Gastrocnemius medialis (tissue), 4 donors: ENCODE measurements at regions not wholly inside any gene's neighbourhood (a gene's known extent, or its start where the extent isn't known, plus 50 kb on each side); places are given as distances from the start of the nearest gene placed in this dataset.

Experiments
- ATAC-seq, 2 donors: fragments of 150-250 bp; one replicate each; pipeline ENCODE4 v1.9.1; 2016
- DNase-seq, 2 donors: peaks; one replicate each; pipeline ENCODE4 v3.0.0-alpha.2; 2019
- H3K27ac ChIP-seq, 4 donors: fragments of 200-600 bp; sonication (generic); 1 replicate in 1 of 4; 2 replicates in 3 of 4; pipeline ENCODE4 v1.5.1; 2016 to 2018; ENCODE audit warnings: mild to moderate bottlenecking in 2 of 4, moderate library complexity in 1 of 4
- H3K27me3 ChIP-seq, 3 donors: fragments of 200-600 bp; sonication (generic) in 2 of 3; 1 replicate in 1 of 3; 2 replicates in 2 of 3; pipeline versions ENCODE4 v1.5.1 to v1.6.0; 2016 to 2019; ENCODE audit warnings: mild to moderate bottlenecking in 1 of 3, moderate library complexity in 1 of 3
- H3K36me3 ChIP-seq, 2 donors: fragments of 200-600 bp; sonication (generic) in 1 of 2; one replicate each; pipeline ENCODE4 v1.5.1; 2017 to 2018
- H3K4me1 ChIP-seq, 2 donors: fragments of 200-600 bp; sonication (generic) in 1 of 2; one replicate each; pipeline ENCODE4 v1.5.1; 2016 to 2017; ENCODE audit warnings: mild to moderate bottlenecking in 2 of 2
- H3K4me3 ChIP-seq, 4 donors: fragments of 200-600 bp; sonication (generic) in 3 of 4; 1 replicate in 1 of 4; 2 replicates in 3 of 4; pipeline ENCODE4 v1.5.1; 2016 to 2019; ENCODE audit warnings: mild to moderate bottlenecking in 2 of 4
- H3K9me3 ChIP-seq, 3 donors: fragments of 200-600 bp; sonication (generic) in 2 of 3; 1 replicate in 1 of 3; 2 replicates in 2 of 3; pipeline ENCODE4 v1.5.1; 2016 to 2019
- CTCF ChIP-seq, 5 experiments: fragments of 450-650 bp in 3 of 5; fragments of 200-600 bp in 2 of 5; sonication (generic) in 2 of 5; IDR thresholded peaks in 4 of 5; conservative IDR thresholded peaks in 1 of 5; 1 replicate in 4 of 5; 2 replicates in 1 of 5; pipeline ENCODE4 v1.5.1; 2016 to 2019; ENCODE audit warnings: antibody characterized with exemption in 5 of 5, mild to moderate bottlenecking in 3 of 5, moderate library complexity in 3 of 5
- POLR2A ChIP-seq, 2 donors: fragments of 450-650 bp; IDR thresholded peaks; one replicate each; pipeline ENCODE4 v1.6.1; 2017; ENCODE audit warnings: antibody characterized with exemption in 2 of 2, mild to moderate bottlenecking in 2 of 2, moderate library complexity in 2 of 2
- in situ Hi-C, 4 donors: fragments of 200-750 bp; cut with MboI; loops; one replicate each; pipeline versions ENCODE4 v1.15.0 to v1.8.0; 2017; ENCODE audit warnings: low sequenced_read_pairs in 4 of 4
- intact Hi-C: fragments of 100-400 bp; cut with DNase I; formaldehyde crosslinking; loops from one replicate; pipeline ENCODE4 v1.15.1; 2023; ENCODE audit warnings: low total_unique reads

DNA sequence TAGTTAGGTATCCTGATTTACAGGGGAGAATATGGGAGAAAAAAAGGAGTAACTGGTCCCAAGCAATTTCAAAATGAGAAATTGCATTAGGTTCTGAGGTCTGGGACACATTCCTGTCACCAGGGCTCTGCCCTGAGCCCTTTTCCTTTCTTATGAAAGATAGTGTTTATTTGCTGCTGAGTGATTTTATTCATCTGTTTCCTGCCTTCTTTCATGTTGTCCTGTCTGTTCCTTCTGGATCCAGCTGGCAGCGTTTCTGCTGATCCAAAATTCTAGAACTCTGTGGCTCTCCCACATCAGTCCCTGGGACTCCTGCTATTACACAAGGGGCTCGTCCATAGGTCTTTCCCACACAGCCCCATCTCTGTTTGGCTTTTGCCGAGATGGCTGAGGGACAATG is 519.1 kb upstream of the SALL3 start:
- H3K36me3 ChIP-seq: no peaks in the 10 kb centered on the region
- intact Hi-C loops (no loop called here), in situ Hi-C loops (no loop called here)
- DNase-seq: no peak
- no peaks in the 10 kb centered on the region for H3K9me3 ChIP-seq
- no peak overlapping the region for H3K4me3 ChIP-seq
- no peaks in the 10 kb centered on the region for H3K27me3 ChIP-seq
- H3K4me1 ChIP-seq: no peaks in the 10 kb centered on the region
- no peak overlapping the region for H3K27ac ChIP-seq
- ATAC-seq: no peak
- TF ChIP-seq CTCF (IDR thresholded peaks at IDR 0.05 in 4 of 5, conservative IDR thresholded peaks at IDR 0.05 in 1 of 5) (no peak), POLR2A (IDR thresholded peaks at IDR 0.05) (no peak)

GRCh38 chr18:78473563-78473962 is 506.1 kb upstream of the SALL3 start:
- intact Hi-C loops (no loop called here), in situ Hi-C loops (no loop called here)
- TF ChIP-seq CTCF (IDR thresholded peaks at IDR 0.05 in 4 of 5, conservative IDR thresholded peaks at IDR 0.05 in 1 of 5) (no peak), POLR2A (IDR thresholded peaks at IDR 0.05) (no peak)
- DNase-seq (no peak), ATAC-seq (no peak)
- Histone ChIP-seq H3K4me1 (no peaks in the 10 kb centered on the region), H3K36me3 (no peaks in the 10 kb centered on the region), H3K27ac (no peak overlapping the region), H3K27me3 (no peaks in the 10 kb centered on the region), H3K9me3 (no peaks in the 10 kb centered on the region), H3K4me3 (no peak overlapping the region)

DNA sequence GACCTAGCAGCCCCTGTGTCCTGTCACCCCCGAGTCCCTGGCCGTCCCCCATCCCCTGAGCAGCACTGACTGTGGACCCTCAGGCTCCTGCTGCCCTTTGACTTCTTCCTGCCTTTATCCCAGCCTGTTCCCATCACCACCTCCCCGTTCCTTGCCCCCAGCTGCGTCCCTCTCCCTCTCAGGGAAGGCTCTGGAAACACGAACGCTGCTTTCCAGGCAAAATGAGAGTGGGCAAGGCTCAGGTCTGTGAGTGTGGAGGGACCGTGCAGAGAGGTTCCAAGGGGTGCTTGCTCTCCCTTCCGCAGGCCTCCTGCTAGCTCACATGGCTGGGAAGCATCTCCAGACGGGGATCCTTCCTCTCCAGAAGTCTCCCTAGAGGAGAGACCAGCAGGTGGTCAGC is 501.8 kb upstream of the SALL3 start:
- Histone ChIP-seq H3K4me1 (no peaks in the 10 kb centered on the region), H3K36me3 (no peaks in the 10 kb centered on the region), H3K4me3 (no peak overlapping the region), H3K27me3 (no peaks in the 10 kb centered on the region), H3K27ac (no peak overlapping the region), H3K9me3 (no peaks in the 10 kb centered on the region)
- in situ Hi-C loops (no loop called here), intact Hi-C loops (no loop called here)
- no peak for TF ChIP-seq CTCF (IDR thresholded peaks at IDR 0.05 in 4 of 5, conservative IDR thresholded peaks at IDR 0.05 in 1 of 5)
- TF ChIP-seq POLR2A (IDR thresholded peaks at IDR 0.05): no peak
- ATAC-seq: no peak
- no peak for DNase-seq

DNA sequence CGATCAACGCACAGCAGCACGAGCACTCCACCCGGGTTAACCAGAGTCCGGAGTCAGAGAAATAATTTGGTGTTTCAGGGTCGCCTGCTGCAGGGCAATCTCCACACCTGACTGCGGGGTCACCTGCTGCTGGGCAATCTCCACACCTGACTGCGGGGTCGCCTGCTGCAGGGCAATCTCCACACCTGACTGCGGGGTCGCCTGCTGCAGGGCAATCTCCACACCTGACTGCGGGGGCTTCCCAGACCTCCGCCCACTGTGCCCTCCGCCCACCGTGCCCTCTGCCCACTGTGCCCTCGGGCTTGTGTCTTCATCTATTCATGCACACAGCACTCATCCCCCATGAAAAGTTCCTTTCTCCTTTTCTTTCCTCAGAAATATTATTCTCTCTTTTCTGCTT is 500.2 kb upstream of the SALL3 start:
- Histone ChIP-seq H3K4me3 (no peak overlapping the region), H3K27ac (no peak overlapping the region), H3K9me3 (no peaks in the 10 kb centered on the region), H3K4me1 (no peaks in the 10 kb centered on the region), H3K36me3 (no peaks in the 10 kb centered on the region), H3K27me3 (no peaks in the 10 kb centered on the region)
- in situ Hi-C loops (no loop called here), intact Hi-C loops (no loop called here)
- TF ChIP-seq POLR2A (IDR thresholded peaks at IDR 0.05) (no peak), CTCF (IDR thresholded peaks at IDR 0.05 in 4 of 5, conservative IDR thresholded peaks at IDR 0.05 in 1 of 5) (no peak)
- DNase-seq: no peak
- ATAC-seq: no peak

DNA sequence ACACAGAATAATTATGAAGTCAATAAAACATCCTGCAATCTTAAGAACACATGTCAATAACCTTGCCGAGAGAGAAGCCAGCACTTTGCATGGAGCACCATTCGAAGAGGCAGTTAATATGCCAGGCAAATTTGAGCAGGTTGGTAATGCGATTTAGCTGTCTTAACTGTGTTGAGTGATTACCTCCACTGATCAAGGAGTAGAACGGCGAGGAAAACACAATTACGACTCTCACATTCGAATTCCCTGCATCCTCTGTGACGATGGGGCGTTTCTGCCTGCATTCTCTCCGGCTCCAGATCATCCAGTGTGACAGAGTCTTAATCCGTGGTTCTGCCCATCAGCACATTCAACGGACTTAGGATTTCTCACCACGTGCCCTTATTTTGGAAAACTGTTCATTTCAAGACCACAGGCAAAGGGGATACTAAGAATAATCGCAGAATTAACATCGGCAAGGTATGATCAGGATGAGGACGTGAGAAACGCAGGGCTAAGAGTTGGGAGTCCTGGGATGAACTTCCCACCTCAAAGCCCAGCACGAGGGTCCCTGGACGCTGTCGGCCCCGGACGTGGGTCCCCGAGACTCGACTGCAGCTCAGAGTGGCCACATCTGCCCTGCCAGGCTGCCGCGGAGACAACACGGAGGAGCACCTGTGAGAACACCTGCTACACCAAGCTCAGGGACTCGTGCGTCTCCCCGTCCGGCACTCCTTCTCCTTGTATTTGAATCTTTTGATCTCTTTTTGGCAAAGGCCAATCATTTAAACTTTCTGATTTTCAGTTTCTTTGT is 499.2 kb upstream of the SALL3 start:
- Histone ChIP-seq H3K36me3 (no peaks in the 10 kb centered on the region), H3K27ac (no peak overlapping the region), H3K9me3 (no peaks in the 10 kb centered on the region), H3K4me1 (no peaks in the 10 kb centered on the region), H3K27me3 (no peaks in the 10 kb centered on the region), H3K4me3 (no peak overlapping the region)
- DNase-seq: no peak
- in situ Hi-C loops (no loop called here), intact Hi-C loops (no loop called here)
- ATAC-seq: no peak
- TF ChIP-seq POLR2A (IDR thresholded peaks at IDR 0.05) (no peak), CTCF (IDR thresholded peaks at IDR 0.05 in 4 of 5, conservative IDR thresholded peaks at IDR 0.05 in 1 of 5) (no peak)
